Stimulated activated naive CD4-positive, alpha-beta T cell treated with Interleukin-2 at 50 U/mL for 16 hours (primary cell): ENCODE measurements at regions not wholly inside any gene's neighbourhood (a gene's known extent, or its start where the extent isn't known, plus 50 kb on each side); places are given as distances from the start of the nearest gene placed in this dataset.
"Not testable (repeated sequence)": the region's sequence is repeated elsewhere in the genome, so short reads cannot be mapped to it uniquely, and the experiment has no call there.

Source experiments
- DNase-seq: peaks from one replicate; lab custom pipeline; 2025; lab: John Stamatoyannopoulos, UW

GRCh38 chr4:178993306-178993705 lies 1551.1 kb upstream of the AGA start:
- DNase-seq = no peak

DNA sequence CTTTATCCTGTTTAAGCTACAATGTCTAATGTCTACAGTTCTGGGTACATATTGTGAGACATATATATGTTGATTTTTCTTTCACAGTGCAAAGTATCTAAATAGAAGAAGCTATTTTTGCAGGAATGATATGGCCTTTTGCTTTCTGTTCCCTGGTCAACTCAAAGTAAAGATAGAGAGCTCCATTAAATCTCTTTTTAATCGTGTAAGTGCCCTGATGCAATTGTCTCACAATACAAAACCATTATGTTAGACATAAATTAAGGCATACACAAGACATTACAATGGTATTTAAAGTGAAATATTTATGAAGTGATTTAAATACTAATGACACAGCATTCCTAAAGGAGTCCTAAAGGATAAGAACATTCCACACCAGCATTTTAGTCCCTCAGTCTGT lies 1559.7 kb upstream of the AGA start:
- no peak for DNase-seq

DNA sequence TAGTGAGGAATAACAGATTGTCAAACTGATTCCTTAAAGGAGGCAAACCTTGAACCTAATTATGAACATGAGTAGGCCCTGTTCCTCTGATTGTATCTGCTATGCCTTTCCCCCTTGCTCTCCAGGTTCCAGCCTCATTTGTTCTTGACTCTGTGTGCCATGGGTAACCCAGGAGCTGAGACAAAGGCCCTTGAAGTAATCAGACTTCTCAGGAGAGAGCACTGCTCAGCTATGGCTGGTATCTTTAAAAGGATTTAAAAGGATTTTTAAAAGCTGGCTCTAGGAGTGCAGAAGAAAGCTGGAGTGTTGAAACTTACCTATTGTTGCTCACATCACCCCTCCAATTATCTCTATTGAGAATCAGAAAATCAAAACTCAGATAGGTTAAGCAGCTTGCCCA lies 1565.5 kb upstream of the AGA start:
- no peak for DNase-seq

DNA sequence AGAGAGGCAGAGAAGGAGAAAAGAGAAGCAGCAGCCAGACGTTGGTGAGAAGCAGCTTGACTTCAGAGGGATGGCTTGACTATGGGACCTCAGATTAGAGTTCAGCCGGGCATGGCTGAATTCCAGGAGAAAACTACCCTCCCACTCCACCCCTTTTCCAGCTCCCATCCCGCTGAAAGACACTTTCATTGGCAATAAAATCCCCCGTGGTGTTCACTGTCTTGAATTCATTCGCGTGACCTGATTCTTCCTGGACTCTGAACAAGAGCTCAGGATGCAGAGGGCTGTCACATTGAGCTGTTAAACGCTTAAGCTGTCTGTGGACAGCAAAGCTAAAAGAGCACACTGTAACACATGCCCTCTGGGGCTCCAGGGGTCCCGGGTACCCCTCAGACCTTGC lies 1575.3 kb upstream of the AGA start:
- no peak for DNase-seq

- no peak for DNase-seq
Observed at GRCh38 chr4:179027569-179027968, 1585.3 kb upstream of the AGA start.

- no peak for DNase-seq
Observed at GRCh38 chr4:179028321-179028720, 1586.1 kb upstream of the AGA start.

DNA sequence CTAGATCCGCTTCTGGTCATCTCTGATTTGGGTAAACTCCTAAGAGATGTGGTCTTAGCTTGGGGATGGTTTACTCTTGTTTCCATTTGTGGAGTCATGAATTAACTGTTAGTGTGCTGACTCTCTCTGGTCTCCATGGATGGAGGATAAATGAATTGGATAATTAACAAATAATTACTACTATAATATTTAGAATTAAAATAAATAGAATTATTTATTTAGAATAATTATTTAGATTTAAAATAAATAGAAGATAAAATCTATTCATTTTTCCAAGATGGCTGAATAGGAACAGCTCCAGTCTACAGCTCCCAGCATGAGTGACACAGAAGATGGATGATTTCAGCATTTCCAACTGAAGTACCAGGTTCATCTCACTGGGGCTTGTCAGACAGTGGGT lies 1587.4 kb upstream of the AGA start:
- no peak for DNase-seq

DNA sequence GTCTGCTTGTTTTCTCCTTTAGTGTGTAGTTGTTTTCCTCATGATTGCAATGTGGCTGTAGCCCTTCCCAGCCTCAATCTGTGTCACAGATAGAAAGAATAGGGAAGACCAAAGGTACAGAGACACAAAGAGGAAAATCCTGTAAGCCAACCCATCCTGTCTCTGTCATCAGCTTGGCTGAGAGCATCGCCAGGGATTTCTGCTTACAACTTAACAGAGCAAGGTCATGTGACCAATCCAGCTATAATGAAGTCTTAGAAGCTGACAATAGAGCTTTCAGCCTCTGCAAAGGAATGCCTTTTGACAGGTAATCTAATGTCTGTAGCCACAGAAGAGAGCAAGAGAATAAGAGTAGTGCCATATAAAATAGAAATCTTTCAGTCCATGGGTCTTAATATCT lies 1598.0 kb upstream of the AGA start:
- DNase-seq = no peak

GRCh38 chr4:179048839-179049453 lies 1606.7 kb upstream of the AGA start:
- no peak for DNase-seq

GRCh38 chr4:179051206-179051605 lies 1609.0 kb upstream of the AGA start:
- DNase-seq = no peak

DNA sequence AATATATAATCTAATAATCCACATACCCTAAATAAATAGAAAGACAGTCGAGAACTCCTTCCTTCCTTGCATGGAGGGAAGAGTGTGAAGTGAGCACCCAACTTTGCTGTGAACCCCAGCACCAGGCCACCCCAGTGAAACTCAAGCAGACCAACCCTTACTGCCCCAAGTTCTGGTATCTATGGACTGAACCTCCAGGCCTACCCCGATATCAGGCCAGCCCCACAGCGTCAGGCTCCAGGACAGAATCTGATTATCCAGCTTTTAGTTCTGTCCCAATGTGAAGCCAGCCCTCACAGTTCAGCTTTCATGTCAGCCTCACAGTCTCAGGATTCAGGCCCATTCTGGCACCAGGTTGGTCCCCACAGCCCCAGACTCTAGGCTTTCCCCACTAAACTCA lies 1617.2 kb upstream of the AGA start:
- DNase-seq = no peak

DNA sequence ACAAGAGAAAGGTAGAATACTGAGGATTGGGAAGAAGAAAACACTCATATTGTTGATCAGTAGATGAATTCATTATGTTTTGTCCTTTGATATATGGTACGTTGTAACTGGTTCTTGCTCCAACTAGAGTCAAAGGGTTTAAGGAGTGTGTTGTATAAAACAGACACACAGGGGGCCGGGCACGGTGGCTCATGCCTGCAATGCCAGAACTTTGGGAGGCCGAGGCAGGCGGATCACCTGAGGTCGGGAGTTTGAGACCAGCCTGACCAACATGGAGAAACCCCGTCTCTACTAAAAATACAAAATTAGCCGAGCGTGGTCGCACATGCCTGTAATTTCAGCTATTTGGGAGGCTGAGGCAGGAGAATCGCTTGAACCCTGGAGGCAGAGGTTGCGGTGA lies 1624.0 kb upstream of the AGA start:
- DNase-seq = not testable (repeated sequence)

DNA sequence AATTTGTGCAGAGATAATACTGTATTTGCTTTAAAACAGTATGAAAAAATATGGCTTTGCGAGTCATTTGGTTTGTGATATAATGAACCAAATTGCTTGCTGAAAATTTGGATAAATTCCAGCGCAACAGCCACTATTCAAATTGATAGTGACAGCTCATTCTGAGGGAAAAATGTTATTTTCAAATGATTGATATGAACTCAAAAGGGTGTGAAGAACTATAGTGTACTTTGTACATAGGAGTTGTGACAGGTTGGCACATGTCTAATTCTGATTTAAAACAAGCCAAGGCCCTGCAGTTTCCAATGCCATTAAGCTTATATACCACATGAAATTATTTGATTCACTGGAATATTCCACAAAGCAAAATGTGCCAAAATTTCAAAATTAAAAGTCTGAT lies 1628.9 kb upstream of the AGA start:
- no peak for DNase-seq

DNA sequence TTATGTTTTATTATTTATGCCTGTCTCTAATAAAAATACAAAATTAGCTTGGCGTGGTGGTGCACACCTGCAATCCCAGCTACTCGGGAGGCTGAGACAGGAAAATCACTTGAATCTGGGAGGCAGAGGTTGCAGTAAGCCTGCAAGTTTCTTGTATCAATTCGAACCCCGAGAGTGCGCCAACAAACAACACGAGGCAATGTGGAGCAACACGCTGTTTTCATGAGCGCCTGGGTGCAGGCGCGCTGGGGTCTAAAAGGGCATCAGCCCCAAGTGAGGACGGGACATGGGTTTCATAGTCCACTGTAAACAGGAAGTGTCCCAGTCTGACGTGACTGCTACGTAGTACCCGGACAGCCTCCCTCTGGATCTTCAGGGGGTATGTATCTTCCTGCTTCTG lies 1634.6 kb upstream of the AGA start:
- DNase-seq = no peak

DNA sequence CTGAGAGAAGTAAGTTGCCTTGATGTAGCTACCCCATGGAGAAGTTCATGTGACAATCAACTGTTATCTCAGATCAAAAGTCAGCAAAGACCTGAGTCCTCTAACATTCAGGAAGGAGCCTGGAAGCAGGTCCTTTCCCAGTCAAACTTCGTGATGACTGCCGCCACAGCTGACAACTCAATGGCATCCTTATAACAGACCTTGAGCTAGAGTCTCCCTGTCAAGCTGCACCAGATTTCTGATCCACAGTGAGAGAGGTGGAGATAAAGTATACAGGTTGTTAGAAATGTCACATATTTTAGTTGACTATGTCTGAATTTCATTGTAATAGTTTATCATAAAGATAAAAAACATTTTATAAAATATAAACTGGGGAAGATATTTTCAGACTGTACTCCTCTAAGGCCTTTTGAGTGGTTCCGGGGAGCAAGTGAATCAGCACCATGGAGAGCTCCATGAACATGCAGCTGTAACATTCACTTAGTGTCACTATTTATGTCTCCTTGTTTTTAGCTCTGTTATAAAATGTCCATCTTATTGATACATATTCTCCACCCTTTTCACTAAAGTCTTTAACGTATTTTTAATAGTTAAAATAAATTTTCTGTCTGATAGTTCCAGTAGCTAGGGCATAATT lies 1653.5 kb upstream of the AGA start:
- no peak for DNase-seq

- DNase-seq = no peak
Observed at GRCh38 chr4:179097741-179098140, 1655.5 kb upstream of the AGA start.

DNA sequence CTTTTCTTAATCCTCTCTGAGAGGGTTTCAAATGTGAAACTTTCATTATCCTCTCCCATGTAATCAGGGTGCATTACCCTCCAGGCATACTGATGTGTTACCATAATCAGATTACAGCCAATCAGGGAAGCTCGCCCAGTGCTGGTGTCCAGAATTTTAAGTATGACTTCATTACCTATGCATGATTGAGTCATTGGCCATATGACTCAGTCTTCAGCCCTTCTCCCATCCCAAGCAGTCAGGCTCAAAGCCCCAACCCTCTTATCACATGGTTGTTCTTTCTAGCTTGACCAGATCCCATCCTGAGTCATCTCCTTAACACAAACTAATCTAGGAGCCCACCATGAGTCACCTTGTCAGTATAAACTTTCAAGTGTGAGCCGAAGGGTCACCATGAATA lies 1668.1 kb upstream of the AGA start:
- DNase-seq = no peak

GRCh38 chr4:179110816-179111215 lies 1668.6 kb upstream of the AGA start:
- no peak for DNase-seq

GRCh38 chr4:179112441-179113170 lies 1670.4 kb upstream of the AGA start:
- DNase-seq = no peak

- DNase-seq = no peak
Observed at GRCh38 chr4:179114615-179115014, 1672.4 kb upstream of the AGA start.

- no peak for DNase-seq
Observed at GRCh38 chr4:179116011-179116410, 1673.8 kb upstream of the AGA start.

DNA sequence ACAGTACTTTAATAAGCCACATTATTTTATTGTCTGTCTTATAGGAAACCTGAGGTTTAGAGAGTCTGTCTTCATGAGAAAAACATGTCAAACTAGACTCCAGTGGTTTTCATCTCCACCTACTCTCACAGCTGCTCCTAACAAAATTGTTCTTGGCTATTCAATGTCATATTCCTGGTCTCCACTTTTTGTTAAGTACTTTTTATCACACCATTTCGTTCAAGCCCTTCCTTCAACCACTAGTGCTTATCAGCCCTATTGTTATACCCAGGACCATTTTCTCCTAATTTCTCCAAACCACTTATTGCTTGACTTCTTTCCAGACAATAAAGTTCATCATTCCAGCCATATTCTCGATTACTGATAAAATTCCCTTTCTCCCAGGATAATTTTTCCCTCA lies 1674.3 kb upstream of the AGA start:
- DNase-seq = no peak

- DNase-seq = no peak
Observed at GRCh38 chr4:179123084-179123483, 1680.8 kb upstream of the AGA start.

GRCh38 chr4:179124419-179124818 lies 1682.2 kb upstream of the AGA start:
- DNase-seq = no peak
